GM18505 (cell line): ENCODE measurements at regions not wholly inside any gene's neighbourhood (a gene's known extent, or its start where the extent isn't known, plus 50 kb on each side); places are given as distances from the start of the nearest gene placed in this dataset.

Experiments
- ATAC-seq: cut with Tn5 transposase; IDR thresholded peaks from one replicate; pipeline ENCODE4 v1.9.1; 2021; ENCODE audit not compliant: unreplicated experiment
- POLR2A ChIP-seq: IDR thresholded peaks from 4 replicates; pipeline ENCODE4 v1.6.1; 2011; ENCODE audit warnings: borderline replicate concordance; ENCODE audit not compliant: insufficient read depth, insufficient read length; ENCODE audit errors: extremely low read depth

DNA sequence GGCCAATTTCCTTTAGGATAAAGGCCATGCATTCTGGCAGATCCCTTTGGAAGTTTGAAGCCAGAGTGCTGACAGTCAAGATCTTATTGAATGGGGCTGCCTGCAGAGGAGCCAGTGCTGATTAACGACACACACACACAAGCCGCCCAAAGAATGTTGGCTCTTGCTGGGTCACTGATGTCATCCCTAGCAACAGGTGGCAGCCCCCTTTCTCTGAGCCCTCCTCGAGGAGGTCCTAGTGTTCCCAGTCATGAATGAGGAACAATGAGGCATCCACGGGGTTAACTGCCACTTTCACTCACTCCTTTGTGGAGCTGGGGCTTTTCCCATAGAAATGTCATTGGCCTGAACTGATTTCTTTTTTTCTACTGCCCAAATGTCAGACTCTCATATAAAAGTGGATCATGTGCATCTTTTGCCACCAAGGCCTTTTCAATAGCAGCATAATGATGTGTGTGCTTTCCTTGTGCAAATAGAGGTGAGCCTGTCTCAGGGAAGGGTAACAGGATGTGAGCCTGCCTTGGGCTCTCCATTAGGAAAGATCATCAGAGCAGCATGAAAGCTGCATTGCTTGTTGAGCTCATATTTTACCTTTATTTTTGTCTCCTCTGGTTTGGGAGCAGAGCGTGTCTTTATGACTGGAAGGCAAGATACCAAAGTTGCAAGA lies 301.8 kb upstream of the MTNR1B start:
- TF ChIP-seq POLR2A = no peak
- ATAC-seq = no peak

DNA sequence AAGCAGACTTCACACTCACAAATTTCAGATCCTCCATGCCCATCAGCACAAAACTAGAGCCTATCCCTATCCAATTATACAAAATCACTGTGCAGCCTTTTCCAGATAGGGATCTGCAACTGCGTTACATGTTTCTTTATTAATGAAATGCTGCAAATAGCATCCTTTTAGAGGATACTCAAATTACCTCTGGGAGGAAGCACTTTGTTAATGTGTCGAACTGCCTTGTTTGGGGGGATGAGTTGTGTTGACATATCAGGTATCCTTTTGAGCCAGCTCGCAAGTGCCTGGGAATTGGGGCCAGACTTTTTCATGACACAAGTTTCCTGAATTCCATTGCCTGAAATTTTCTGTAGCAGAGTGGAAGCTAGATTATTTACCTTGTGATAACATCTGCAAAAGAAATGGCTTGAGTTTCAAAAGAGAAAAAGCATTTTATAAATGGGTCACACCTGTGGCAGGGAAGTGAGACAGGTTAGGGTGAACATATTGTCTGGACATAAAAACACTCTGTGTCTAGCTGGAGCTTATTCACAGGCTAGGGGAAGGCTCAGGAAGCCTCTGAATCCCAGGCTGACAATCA lies 299.1 kb upstream of the MTNR1B start:
- TF ChIP-seq POLR2A = no peak
- no peak for ATAC-seq

DNA sequence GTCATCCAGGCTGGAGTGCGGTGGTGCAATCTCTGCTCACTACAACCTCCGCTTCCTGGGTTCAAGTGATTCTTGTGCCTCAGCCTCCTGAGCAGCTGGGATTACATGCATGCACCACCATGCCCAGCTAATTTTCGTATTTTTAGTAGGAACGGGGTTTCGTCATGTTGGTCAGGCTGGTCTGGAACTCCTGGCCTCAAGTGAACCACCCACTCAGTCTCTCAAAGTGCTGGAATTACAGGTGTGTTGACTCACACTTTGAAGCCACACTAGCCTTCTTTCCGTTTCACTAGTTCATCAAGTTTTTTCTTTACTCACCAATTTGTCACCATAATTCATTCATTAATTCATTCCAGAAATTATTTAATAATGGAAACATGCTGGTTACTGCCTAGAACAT lies 298.4 kb upstream of the MTNR1B start:
- no peak for TF ChIP-seq POLR2A
- no peak for ATAC-seq

DNA sequence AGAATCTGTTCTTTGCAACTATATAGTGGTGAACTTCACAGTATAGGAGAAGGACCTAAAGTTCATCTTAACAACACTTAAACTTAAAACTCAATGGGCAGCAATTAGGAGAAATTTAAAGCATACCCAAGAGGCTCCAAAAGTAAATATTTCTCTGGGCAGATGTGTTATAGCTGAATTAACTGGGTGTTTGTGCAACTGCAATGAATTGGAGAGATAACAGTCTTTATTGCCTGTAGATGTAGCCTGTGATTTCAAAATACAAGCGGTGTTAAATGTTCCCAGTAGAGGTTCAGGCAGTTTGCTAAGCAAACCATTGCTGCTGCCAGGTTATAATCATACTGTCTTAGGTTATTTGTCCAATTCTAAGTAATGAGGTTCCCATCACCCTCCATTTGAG lies 294.1 kb upstream of the MTNR1B start:
- no peak for TF ChIP-seq POLR2A
- ATAC-seq = no peak

DNA sequence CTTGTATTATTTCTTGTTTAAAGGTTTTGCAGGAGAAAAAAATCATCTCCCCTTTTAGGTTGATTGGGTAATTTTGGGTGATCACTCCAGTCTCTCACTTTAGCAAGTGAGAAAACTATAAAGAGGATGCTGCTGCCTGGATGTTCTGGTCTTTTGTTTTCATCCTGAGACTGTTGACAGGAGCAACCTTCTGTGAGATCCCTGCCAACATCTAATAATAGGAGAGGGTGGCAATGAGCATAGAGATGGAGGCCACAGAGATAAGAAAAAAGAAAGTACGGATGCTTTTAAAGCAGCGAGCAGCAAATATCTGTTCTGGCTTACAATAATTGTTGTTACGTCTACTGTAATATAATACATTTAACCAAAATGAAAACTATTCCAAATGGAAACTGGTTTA lies 293.6 kb upstream of the MTNR1B start:
- no peak for TF ChIP-seq POLR2A
- ATAC-seq = no peak

DNA sequence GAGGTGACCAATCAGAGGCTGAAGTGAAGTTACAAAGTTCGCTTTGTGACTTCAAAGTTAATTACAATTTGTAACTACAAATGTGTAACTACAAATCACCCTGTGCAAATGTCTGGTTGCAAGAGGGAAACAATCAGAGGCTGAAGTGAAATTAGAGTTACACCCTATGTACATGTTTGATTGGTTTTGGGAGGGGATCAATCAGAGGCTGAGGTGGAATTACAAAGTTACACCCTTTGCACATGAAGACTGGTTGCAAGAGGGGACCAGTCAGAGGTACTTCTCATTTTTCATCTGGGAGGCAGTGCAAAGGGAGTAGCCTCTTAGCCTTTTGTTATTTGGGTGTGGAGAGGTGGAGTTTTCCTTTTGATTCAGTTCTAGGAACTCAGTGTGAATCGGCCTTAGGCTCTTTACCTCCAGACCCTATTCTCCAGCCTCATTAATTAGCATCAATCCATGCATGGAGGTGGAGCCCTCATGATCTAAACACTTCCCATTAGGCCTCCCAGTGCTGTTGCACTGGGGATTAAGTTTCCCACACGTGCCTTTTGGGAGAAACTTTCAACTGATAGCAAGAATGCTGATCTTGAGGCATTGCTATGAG lies 291.3 kb upstream of the MTNR1B start:
- no peak for TF ChIP-seq POLR2A
- ATAC-seq = no peak

DNA sequence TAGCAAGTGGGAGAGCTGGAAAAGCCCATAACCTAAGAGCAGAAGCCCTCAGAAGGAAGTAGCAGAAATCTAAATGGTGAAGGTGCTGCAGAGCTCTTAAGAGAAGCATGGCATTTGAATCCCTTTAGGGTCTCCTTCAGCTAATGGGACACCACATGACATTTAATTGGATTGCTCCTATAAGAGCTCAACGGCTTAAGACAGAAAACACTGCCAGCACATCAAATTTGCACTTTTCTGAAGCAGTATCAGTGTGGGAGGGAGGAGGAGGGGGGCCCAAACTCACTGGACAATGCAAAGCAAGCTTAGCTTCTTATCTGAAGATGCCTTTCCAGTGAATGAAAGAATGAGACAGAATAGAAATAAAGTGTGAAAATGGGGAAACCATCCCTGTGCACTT lies 287.9 kb upstream of the MTNR1B start:
- no peak for TF ChIP-seq POLR2A
- ATAC-seq = no peak

DNA sequence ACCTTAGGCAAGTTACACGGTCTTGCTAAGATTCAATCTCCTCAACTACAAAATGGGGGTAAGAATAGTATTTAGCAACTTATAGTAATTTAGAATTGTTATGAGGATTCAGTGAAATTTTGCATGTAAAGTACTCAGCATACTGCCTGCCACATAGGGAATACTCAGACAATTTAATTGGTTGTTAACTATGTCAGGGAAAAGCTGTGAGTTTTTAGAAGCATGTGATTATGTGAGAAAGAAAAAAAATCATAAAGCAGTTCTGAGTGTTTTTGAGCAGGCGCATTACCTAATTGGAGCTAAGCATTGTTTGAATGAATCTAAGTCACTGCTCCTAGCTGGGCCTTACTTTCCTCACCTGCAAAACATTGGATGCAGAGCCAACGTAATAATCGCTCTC lies 287.3 kb upstream of the MTNR1B start:
- no peak for ATAC-seq
- TF ChIP-seq POLR2A = no peak

DNA sequence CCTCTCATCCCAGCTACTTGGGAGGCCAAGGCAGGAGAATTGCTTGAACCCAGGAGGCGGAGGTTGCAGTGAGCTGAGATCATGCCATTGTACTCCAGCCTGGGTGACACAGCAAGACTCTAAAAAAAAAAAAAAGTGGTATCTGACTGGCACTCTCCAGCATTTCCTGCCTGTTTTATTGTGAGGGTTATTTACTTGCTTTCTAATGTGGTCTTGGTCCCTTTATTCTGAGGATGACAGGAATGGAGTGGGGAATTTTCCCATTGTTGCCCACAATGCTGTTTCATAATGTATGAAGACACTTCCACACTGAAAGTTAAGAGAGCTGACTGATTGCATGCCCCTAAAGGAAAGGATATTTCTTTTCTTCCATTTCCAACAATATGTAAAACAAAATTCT lies 286.5 kb upstream of the MTNR1B start:
- ATAC-seq = no peak
- no peak for TF ChIP-seq POLR2A

DNA sequence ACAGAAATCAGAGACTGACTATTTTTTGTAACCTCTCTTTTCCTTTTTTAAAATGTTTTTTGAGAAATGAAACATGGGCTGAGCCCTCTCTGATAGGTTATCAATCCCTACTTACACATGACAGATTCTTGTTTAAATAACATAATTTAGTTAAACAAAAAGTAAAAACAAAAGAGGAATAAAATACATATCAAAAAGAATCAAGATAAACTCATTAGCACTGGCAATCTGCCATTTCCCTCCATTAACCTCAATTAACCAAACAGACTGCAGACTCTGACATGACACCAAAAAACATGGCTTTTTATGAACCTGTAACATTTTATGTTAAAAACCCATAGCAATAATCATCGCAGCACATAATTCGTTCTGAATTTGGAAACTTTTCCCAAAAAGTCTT lies 284.4 kb upstream of the MTNR1B start:
- ATAC-seq = no peak
- no peak for TF ChIP-seq POLR2A

DNA sequence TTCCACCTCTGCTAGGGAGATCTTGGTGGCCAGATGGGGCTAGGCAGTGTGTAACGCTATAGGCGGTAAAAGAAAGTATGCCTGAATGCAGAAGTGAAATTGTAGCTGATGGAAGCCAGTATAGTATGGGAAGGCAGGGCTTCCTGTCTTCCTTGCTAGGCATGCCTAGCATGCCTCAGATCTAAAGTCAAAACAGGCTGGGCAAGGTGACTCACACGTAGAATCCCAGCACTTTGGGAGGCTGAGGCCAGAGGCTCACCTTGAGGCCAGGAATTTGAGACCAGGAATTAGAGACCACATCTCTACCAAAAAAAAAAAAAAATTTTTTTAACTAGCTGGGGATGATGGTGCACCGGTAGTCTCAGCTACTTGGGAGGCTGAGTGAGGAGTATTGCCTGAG lies 281.7 kb upstream of the MTNR1B start:
- no peak for TF ChIP-seq POLR2A
- ATAC-seq = no peak

DNA sequence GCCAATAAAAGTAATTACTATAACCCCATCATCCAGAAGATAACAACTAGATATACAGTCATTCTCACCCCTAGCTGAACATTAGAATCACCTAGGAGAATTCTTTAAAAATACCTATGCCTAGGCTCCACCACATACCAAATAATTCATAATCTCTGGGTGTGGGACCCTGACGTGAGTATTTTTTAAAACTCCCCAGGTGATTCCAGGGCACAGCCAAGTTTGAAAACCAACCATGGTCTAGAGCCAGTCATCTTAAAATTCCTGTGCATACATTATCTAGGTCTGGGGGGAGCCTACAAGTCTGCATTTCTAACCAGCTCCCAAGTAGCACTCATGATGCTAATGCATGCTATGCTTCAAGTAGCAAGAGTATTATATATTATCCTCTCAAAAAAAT lies 281.0 kb upstream of the MTNR1B start:
- no peak for TF ChIP-seq POLR2A
- no peak for ATAC-seq

DNA sequence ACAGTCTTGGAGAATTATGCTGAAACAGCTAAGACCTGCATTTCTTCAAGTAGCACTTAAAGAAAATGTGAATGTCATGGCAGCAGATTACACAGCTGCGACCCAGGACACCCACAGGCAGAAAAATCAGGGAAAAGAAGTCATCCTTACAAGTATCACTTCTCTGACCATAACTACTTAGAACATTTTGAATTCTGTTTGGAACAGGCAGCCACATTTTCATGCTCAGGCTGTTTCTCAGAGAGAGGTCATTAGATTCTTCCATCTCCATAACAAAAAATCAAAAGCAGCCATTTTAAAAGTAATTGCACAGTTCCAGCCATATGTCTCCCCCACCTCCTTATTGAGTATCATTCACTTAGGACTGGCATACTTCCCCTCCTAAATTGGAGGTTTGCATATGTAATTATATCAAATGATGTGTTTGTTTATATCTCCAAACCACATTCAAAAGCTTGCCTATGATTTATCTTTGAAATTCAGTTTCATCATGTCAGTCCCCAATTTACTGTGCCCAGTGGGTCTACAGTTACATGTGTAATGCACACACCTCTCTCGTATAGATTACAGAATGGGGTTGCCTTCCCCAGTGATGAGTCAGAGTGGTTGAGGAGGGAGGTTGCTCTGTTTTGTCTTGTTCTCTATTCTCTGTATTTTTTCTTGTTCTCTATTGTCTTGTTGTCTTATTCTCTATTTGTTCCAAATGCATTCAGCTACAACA lies 276.5 kb upstream of the MTNR1B start:
- no peak for ATAC-seq

DNA sequence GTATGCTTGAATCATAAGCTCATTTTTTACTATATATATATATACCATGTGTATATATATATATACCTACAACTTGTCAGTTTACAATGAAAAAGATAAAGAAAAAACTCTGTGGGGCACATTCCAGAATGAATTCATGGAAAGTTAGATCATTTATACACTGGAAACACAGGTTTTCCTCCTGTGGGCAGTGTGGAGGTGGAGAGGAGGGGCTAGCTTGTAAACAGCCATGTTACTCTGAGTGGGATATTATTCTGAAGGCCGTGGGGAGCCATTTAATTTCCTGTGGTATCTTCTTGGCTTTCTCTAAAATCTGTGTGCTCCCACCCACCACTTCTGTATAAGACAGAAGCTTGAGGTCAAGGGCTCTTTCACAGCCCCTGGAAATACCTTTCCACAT lies 273.4 kb upstream of the MTNR1B start:
- no peak for TF ChIP-seq POLR2A
- no peak for ATAC-seq

More for the DNA sequence above, 276.5 kb upstream of the MTNR1B start:
- no peak for TF ChIP-seq POLR2A

DNA sequence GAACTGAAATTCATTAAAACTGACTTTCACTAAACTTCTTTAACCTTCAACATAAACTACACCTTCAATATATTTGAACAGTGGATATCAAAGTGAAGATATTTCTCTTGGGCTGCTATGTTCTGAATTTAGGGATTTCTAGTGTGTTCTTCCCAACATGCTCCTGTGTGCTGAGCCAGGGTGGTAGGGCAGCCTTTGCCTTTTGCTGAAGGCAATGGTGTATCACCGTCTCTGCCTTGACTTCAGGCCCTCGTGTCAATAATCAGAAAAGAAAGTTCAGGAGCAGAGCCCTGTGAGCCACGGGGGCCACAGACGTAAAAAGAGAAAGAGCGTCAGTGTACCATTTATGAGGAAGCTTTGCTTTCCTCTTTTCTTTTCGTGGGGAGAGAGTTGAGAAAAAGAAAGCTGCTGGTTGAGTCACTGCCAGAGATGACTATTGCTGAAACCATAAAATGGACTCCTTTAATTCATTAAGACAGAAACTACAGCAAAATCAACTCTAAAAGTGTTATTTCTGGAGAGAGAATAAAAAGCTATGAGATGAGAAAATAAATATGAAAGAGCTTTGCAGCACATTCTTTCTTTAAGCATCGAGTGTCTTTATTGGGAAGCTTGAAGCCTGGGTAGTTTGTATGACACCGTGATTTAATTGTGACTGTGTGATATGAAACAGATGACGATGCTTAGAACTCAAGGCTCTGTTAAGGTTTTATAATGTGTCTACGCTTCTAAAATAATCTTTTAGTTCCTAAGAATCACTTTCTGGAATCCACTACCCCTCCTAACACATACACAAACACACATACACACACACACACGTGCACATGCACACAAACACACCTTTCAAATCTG lies 271.8 kb upstream of the MTNR1B start:
- ATAC-seq = no peak
- no peak for TF ChIP-seq POLR2A
